ENCODE measurements at regions not wholly inside any gene's neighbourhood (a gene's known extent, or its start where the extent isn't known, plus 50 kb on each side); places are given as distances from the start of the nearest gene placed in this dataset.

- Histone ChIP-seq H2BK5ac (ENCODE audit: low read depth, low read length, poor library complexity, severe bottlenecking) (no peak overlapping the region), H2AK9ac (replicated peaks; ENCODE audit: low read depth, low read length, poor library complexity) (no peak overlapping the region), H2AK5ac (ENCODE audit: low read depth, low read length) (no peak overlapping the region), H4K91ac (ENCODE audit: insufficient read depth, low read depth, low read length) (no peak overlapping the region), H3K27me3 (ENCODE audit: control insufficient read depth, insufficient read depth, low read length) (no peaks in the 10 kb centered on the region), H4K5ac (ENCODE audit: low read depth, low read length) (no peak overlapping the region), H3K36me3 (ENCODE audit: control insufficient read depth, insufficient read depth, low read length) (no peaks in the 10 kb centered on the region), H3K14ac (replicated peaks; ENCODE audit: low read depth, low read length) (no peak overlapping the region), H4K20me1 (ENCODE audit: insufficient read depth, low read length) (no peaks in the 10 kb centered on the region), H3K4me2 (ENCODE audit: low read depth, low read length) (no peak overlapping the region), H3K56ac (ENCODE audit: extremely low read depth, insufficient read depth, low read length) (no peak overlapping the region), H2BK15ac (ENCODE audit: low read depth, low read length) (no peak overlapping the region), H3K4ac (ENCODE audit: low read depth, low read length) (no peak overlapping the region), H3K79me1 (ENCODE audit: low read depth in 1 of 2, low read length in 2 of 2) (no peaks in the 10 kb centered on the region), H3K4me1 (ENCODE audit: control insufficient read depth, insufficient read depth, low read length) (no peaks in the 10 kb centered on the region), H3K4me3 (ENCODE audit: insufficient read depth, low read depth, low read length) (no peak overlapping the region), H2AFZ (replicated peaks; ENCODE audit: low read length, poor library complexity) (no peak overlapping the region), H3K23ac (ENCODE audit: low read depth, low read length) (no peak overlapping the region), H3K9me3 (ENCODE audit: control insufficient read depth, insufficient read depth, low read length) (no peaks in the 10 kb centered on the region), H3K27ac (ENCODE audit: insufficient read depth, low read length) (no peak overlapping the region), H2BK20ac (ENCODE audit: low read depth, low read length) (no peak overlapping the region), H3K18ac (ENCODE audit: low read depth, low read length) (no peak overlapping the region), H3K9ac (ENCODE audit: low read depth, low read length) (no peak overlapping the region), H3K9me1 (ENCODE audit: insufficient read depth, low read length) (no peaks in the 10 kb centered on the region), H2BK120ac (ENCODE audit: low read depth, low read length) (no peak overlapping the region), H4K8ac (ENCODE audit: low read depth in 2 of 2, low read length in 2 of 2) (no peak overlapping the region)
- intact Hi-C loops (cut with micrococcal nuclease), result no loop called here
- DNase-seq (no peak), ATAC-seq (ENCODE audit: low read depth) (no peak)
- no TSS peak for BruUV-seq (replicated peaks)
- ChIA-PET CTCF (no interaction called here), POLR2A (ENCODE audit: unreplicated experiment) (no interaction called here)
- TF ChIP-seq CEBPB (IDR thresholded peaks at IDR 0.05; ENCODE audit: low read depth, low read length) (no peak), FOS (IDR thresholded peaks at IDR 0.05; ENCODE audit: low read depth, low read length) (no peak), MAZ (IDR thresholded peaks at IDR 0.05; ENCODE audit: borderline replicate concordance, low read depth, low read length) (no peak), SMC3 (IDR thresholded peaks at IDR 0.05; ENCODE audit: low read depth, low read length) (no peak), POLR2A (IDR thresholded peaks at IDR 0.05; ENCODE audit: low read depth, low read length) (no peak), ELK1 (IDR thresholded peaks at IDR 0.05; ENCODE audit: borderline replicate concordance, low read depth, low read length) (no peak), CTCF (conservative IDR thresholded peaks at IDR 0.05; ENCODE audit: low read depth, low read length) (no peak), RCOR1 (IDR thresholded peaks at IDR 0.05; ENCODE audit: insufficient replicate concordance, low read length) (no peak), BHLHE40 (IDR thresholded peaks at IDR 0.05; ENCODE audit: low read depth, low read length) (no peak), MXI1 (IDR thresholded peaks at IDR 0.05; ENCODE audit: borderline replicate concordance, low read depth, low read length) (no peak)
- dilution Hi-C loops (cut with HindIII; ENCODE audit: low sequenced_read_pairs, unreplicated experiment), result no loop called here
- no CpG with 5 or more reads among the region's 5 CpGs for WGBS, 2 experiments (ENCODE audit: extremely low coverage in 2 of 2, insufficient read length in 1 of 2)
- in situ Hi-C loops (cut with MboI; ENCODE audit: low sequenced_read_pairs), result no loop called here
Measured at GRCh38 chr10:10017716-10018115, 1000.0 kb upstream of the CELF2 start.

Measured in IMR-90 (cell line).